Stimulated activated CD8-positive, alpha-beta memory T cell treated with anti-CD3 and anti-CD28 coated beads, Interleukin-12 subunit alpha, Interleukin-12 subunit beta, amount 100 ng/mL, for 24 hours (primary cell): ENCODE measurements at regions not wholly inside any gene's neighbourhood (a gene's known extent, or its start where the extent isn't known, plus 50 kb on each side); places are given as distances from the start of the nearest gene placed in this dataset.

Experiments
- DNase-seq: peaks from one replicate; pipeline ENCODE4 v3.0.0-alpha.2; 2020; ENCODE audit errors: extremely low read depth

GRCh38 chr9:129506041-129506440 is 114.9 kb downstream of the C9orf50 start:
- DNase-seq: no peak

- no peak for DNase-seq
These were observed 115.5 kb downstream of the C9orf50 start for GRCh38 chr9:129505270-129505902.

GRCh38 chr9:129504404-129504803 is 116.5 kb downstream of the C9orf50 start:
- DNase-seq: no peak

DNA sequence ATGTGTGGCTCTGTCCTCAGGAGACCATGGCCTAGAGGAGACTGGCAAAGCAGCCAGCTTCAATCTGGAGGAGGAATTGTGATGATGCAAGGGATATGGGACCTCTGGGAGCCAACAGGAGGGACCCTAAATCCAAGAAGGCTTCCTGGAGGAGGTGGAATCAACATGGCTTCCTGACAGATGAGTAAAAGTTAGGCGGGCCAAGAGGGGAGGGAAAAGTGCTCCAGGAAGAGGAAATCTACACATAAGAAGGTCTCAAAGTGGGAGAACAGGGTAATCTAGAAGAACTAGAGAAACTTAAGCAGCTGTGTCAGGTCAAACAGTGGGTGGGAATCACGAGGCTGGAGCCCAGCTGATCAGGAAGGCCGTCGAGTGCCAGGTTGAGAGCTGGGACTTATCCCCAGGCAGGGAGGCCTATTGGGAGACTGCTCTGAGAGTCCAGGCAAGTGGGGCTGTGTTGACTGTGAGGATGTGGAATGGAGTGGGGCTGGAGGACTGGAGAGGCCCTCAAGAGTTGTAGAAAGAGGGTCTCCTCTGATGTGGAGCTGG is 119.1 kb downstream of the C9orf50 start:
- no peak for DNase-seq

- DNase-seq: no peak
These were observed 119.8 kb downstream of the C9orf50 start for GRCh38 chr9:129500863-129501770.

GRCh38 chr9:129500161-129500862 is 120.6 kb downstream of the C9orf50 start:
- no peak for DNase-seq

DNA sequence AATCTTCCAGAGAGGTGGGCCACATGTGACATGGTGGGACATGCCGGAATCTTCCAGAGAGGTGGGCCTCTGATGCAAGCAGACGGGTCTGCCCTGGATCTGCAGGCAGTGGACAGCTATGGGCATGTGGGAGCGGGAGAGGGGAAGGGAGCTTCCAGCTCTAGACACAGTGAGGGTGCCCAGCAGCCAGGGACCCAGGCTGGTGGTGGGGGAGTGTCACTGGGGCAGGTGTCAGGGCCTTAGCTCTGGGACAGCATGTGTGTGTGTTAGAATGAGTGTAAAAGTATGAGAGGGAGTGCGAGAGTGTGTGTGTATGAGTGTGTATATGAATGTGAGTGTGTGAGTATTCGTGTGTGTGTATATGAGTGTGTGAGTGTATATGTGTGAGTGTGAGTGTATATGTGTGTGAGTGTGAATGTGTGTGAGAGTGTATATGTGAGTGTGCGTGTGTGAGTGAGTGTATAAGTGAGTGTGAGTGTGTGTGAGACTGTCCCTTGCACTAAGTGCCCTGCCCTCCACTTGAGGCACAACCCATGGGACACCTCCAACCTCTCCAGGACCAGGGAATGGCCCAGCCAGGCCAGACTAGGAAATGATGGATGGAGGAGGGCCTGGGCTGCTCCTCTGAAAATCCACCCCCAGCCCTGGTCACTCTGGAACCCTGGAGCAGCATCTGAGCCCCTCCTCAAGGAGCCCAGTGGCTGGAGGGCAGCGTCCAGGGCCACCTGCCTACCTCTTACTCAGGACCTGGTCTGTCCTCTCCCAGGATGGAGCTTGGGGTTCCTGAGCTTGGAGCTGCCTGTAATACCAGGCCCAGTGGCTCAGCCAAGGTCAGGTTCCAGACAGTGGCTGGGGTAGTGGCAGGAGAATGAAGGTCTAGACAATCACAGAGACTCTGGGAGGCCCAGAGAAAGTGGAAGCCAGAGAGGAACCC is 122.2 kb downstream of the C9orf50 start:
- DNase-seq: no peak

DNA sequence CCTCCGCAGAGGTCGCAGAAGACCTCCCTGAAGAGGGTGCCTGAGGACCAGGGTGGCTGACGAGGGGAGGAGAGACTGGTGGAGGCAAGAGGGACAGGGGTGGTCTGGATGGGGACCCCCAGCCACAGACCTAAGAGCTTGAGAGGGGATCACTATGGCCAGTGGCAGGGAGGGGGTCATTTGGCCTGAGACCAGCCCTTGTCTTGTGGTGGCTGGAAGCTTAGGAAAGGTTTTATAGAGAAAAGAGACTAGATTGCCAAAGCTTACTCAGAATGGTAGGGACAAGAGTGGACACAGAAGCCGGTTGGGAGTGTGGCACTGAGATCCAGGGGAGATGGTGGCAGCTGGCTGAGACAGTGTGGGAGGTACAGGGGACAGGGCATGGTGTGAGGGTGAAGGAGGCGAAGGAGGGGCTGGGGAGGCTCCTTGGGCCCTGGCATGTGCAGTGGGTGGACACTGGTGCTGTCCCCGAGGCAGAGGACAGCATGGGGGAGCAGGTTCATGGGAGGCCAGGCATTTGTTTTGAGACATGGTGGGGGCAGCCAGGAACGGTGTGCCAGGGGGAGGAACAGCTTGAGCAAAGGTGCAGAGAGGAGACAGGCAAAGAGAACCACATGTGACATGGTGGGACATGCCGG is 123.0 kb downstream of the C9orf50 start:
- DNase-seq: no peak

- DNase-seq: no peak
These were observed 123.7 kb downstream of the C9orf50 start for GRCh38 chr9:129497005-129497812.

GRCh38 chr9:129496473-129497004 is 124.4 kb downstream of the C9orf50 start:
- peak; percentile 55 for DNase-seq

DNA sequence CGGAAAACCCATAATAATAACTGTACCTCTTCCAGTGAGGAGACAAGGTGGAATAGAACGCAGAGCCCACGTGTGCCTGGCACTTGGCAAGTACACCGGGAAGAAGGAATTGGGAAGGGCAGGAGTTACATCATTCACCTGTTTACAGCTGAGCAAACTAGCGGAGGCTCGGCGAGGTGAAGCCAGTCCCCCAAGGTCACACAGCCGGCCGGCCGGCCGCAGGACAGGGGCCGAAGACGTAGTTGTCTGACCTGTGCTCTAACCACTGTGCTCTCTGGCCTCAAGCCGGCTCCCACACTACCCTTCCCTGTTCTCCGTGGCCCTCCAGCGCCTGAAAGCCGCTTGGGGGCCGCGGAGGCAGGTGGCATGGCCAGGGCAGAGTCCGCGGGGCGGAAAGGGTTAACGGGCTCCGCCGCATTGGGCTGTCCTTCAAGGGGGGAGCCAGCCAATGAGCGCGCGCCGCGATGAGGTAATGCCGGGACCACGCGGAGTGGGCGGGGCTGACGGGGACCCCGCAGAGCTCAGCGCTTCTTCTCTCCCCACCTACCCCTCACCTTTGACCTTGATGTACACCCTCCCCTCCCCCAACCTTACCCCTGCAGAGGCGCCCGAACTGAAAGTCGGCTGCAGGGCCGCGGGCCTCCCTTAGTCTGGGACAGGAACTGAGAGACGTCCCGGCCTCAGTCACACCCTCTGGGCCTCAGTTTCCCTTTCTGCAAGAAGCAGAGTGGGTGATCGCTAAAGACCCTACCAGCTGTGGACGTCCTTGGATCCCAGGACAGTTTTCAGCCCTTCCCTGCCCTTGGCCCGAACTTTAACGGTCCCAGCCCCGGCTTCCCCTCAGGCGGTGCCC is 125.1 kb downstream of the C9orf50 start:
- DNase-seq: peak; percentile 66

DNA sequence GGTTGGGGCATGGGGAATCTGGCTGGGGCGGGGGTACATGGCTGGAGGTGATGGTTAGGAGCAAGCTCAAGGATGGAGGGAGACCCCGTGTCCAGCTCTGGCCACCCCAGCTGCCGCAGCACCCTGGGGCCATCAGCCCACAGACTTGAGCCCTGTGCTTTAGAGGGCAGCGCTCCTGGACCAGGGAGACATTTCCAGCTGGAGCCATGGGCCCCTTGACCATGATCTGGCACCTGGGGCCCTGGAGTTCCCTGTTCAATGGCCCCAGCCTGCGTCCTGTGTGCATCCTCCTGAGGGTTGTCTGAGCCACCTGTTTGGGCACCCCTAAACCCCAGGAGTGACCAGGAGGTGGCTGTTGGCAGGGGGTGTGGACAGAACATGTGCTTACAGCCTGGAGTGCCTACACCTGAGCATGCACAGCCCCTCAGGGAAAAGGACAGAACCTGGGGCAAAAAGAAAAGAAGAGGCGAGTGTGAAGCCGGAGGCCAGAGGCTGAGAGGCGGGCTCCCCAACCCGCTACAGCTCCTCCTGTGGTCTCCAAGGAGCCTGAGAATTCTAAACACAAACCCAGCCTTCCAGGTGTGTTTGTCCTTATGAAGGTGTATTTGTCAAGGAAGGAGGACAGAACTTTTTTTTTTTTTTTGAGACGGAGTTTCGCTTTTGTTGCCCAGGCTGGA is 126.7 kb downstream of the C9orf50 start:
- DNase-seq: no peak

- DNase-seq: no peak
These were observed 127.2 kb downstream of the C9orf50 start for GRCh38 chr9:129493706-129494047.

GRCh38 chr9:129493002-129493705 is 127.7 kb downstream of the C9orf50 start:
- no peak for DNase-seq

DNA sequence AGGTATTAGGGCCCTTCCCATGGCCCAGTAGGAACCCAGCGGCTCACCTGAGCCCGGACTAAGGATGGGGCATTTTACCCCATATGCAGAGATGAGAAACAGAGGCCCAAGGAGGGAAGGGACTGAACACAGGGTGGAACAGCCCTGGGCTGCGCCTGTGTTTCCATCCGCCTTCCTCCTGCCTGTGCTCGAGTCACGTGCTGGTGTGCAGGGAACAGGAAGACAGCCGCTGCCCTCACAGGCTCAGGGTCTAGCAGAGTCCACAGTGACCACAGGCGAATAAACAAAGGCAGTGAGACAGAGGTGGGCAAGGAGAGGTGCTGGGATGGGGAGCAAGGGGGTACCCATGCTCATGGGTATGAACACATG is 129.4 kb downstream of the C9orf50 start:
- no peak for DNase-seq

GRCh38 chr9:129490583-129491486 is 130.1 kb downstream of the C9orf50 start:
- no peak for DNase-seq
